Renal cortex interstitium (tissue), 11 donors: ENCODE measurements at regions not wholly inside any gene's neighbourhood (a gene's known extent, or its start where the extent isn't known, plus 50 kb on each side); places are given as distances from the start of the nearest gene placed in this dataset.

Experiments used
- DNase-seq, 11 donors: peaks; one replicate each; pipeline ENCODE4 v3.0.0-alpha.2; 2013; ENCODE audit warnings: low read depth in 9 of 11, low spot score in 4 of 11; ENCODE audit errors: extremely low read depth in 1 of 11

- DNase-seq, result no peak
These were observed 352.6 kb upstream of the TRPC7 start for GRCh38 chr5:136717917-136718316.

DNA sequence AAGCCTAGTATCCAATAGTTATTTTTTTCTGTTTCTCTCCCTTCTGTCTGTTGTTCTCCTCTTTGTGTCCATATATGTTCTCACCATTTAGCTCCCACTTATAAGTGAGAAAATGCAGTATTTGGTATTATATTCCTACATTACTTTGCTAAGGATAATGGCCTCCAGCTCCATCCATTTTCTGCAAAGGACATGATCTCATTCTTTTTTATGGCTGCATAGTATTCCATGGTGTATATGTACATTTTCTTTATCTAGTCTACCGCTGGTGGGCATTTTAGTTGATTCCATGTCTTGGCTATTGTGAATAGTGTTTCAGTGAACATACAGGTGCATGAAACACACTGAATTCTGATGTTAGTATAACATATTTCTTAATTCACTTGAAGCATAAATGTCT lies 348.9 kb upstream of the TRPC7 start:
- DNase-seq, result no peak

DNA sequence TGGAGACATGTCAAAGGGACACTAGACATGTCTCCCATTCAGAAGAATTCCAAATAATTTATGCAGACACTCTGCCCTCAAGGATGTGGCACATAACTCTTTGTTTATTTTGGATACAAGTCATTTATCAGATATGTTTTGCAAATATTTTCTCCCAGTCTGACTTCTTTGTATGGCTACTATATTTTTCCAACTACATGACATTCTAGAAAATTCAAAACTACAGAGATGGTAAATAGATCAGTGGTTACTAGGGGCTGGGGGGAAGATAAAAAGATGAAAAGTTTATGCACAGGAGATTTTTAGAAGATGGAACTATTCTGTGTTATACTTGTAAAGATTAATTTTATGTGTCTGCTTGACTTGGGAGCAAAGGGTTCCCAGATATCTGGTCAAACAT lies 347.3 kb upstream of the TRPC7 start:
- DNase-seq, result no peak

DNA sequence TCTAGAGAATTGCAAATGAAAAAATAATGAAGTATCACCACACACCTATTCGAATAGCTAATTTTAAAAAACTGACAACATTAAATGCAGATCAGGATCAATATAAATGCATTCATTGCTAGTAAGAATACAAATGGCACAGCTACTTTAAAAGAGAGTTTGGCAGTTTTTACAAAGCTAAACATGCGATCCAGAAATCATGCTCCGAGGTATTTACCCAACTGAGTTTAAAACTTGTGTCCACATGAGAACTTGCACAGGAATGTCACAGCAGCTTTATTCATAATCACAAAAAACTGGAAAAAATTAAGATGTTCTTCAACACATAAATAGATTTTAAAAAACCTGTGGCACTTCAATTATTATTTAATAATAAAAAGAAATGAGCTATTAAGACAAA lies 345.5 kb upstream of the TRPC7 start:
- no peak for DNase-seq

DNA sequence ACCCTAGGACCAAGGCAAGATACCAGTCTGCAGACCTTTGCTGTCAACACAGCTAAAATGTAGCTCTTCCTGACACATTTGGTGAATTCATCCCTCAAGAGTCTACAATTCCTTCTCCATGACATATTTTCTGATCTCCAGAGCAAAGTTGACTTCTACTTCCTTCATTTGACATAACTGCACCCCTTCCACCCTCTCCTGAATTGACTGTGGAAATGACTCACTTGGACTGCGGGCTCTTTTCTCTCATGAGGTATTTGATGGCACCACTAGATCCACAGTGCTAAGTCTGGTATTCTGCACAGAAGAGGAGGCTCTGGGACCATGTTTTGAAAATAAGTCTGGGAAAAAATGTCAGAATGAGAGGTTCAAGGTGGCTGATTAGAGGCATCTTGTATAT lies 338.4 kb upstream of the TRPC7 start:
- DNase-seq, result no peak

DNA sequence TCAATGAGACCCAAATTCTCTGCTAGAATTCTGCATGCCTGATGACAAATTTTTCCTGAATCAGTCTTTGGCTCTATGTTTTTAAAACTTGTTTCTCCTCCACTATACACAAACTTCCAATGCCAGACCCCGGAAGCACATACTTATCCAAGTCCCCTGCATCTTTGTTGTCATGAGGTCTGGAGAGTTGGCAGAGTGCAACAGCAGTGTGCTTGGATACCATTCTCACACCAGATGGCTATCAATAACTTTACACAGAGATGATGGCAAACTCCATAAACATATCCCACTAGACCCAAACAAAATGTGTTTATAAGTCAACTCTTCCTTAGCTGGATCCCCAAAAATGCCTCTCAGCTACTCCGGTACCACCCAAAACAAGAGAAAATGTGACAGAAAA lies 337.7 kb upstream of the TRPC7 start:
- DNase-seq, result no peak

- DNase-seq, result no peak
These were observed 335.8 kb upstream of the TRPC7 start for GRCh38 chr5:136701191-136701590.

- no peak for DNase-seq
These were observed 334.3 kb upstream of the TRPC7 start for GRCh38 chr5:136699651-136700050.

- DNase-seq, result no peak
These were observed 333.6 kb upstream of the TRPC7 start for GRCh38 chr5:136698970-136699369.

DNA sequence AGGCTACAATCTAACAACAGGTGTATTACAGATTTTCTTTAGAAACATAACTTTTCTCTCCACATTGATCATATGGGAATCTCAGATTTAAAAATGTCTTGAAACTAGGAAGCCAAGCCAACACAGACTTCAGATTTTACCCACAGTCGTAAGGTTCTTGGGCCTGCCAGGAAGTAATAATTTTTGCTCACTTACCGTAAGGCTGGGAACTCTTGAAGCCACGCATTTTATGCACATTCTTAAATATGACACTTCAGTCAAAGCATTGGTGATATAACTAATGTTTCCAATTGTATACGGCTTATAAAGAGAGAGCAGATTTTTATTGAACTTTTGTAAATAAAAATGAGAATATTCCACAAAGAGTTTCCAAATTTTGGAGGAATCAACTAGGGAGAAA lies 328.9 kb upstream of the TRPC7 start:
- DNase-seq, result no peak

DNA sequence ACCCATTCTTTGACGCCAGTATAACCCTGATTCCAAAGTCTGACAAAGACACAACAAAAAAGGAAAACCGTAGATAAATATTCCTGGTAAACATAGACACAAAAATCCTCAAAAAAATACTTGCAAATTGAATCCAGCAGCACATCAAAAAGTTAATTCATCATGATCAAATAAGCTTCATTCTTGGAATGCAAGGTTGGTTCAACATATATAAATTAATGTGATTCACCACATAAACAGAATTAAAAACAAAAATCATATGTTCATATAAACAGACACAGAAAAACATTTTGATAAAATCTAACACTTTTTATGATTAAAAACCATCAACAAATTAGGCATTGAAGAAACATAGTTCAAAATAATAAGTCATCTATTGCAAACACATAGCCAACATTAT lies 324.2 kb upstream of the TRPC7 start:
- no peak for DNase-seq

DNA sequence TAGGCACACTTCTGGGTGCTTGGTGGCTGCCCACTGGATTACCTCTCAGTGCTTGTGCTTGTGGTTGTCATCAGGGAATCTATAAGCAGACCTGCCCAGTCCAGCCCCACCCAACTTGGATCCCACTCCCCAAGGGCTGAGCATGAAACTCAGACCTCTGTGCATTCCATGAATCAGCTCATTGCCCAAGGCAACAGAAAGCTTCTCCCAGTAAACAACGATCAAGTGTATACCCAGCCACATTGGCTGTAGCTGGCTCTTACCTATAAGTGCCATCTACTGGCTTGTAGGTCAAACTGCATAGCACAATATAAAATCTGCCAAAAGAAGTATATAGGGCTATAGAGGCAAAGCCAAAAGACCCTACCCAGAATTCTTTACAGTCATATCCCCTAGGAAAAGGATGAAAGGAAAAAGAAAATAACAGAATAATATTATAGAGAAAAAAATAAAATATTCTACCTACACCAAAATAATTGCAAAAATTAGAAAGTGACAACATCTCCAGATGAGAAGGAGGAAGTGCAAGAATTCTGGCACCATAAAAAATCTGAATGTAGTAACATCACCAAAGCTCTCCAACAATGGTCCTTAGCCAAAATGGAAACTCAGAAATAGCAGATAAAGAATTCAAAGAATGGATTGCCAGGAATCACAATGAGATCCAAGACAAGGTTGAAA lies 321.0 kb upstream of the TRPC7 start:
- DNase-seq, result peak in 4 of 11 donors; percentile 2 to 24 (median 10)

GRCh38 chr5:136682986-136683385 lies 317.6 kb upstream of the TRPC7 start:
- DNase-seq, result no peak

GRCh38 chr5:136679233-136679632 lies 313.9 kb upstream of the TRPC7 start:
- no peak for DNase-seq

DNA sequence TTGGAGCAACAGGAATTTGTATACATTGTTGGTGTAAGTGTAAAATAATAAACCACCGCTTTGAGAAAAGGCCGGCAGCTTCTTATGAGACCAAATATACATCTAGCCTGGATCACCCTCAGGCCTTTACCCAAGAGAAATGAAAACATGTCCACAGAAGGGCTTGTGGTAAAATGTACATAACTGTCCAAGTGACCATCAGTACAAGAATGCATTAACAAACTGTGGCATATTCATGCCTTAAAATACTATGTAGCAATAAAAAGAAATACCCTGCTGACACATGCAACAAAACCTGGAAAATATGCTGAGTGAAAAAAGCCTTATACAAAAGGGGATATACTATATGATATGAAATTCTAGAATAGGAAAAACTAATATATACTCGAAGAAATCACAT lies 311.9 kb upstream of the TRPC7 start:
- no peak for DNase-seq

DNA sequence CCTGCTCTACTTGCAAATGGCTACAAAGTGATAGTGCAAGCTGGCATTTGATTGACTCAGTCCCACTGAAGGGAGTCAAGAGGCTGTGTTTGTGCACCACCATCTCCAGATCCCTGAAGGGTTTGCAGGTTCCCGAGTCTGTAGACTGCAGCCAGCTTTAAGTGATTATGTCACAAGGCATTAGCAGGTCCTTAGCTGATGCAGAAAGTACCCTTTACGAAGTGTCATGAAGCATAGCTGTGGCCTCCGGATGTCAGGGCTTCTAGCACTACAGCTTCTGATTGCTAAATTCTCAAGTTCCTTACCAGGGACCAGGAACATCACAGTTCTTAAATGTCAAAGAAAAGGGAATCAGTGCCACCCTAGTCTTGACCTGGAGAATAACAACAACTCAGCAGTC lies 311.3 kb upstream of the TRPC7 start:
- DNase-seq, result no peak

DNA sequence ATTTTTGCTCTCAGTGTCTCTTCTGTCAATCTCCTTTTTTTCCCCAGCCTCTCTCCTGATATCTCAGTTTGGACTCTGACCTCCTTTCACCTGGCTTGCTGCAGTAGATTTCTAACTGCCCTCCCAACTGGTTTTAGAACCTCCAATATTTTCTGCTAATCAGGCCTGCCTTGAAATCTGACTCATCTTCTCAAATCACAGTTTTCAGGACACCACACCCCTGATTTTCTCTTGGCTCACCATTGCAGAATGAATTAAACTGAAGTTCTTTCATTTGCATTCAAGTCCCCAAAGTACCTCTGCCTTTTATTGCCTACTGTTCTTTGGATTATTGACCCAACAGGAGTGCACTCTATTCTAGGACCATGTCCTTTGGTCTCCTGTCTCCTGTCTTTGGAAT lies 310.4 kb upstream of the TRPC7 start:
- no peak for DNase-seq

DNA sequence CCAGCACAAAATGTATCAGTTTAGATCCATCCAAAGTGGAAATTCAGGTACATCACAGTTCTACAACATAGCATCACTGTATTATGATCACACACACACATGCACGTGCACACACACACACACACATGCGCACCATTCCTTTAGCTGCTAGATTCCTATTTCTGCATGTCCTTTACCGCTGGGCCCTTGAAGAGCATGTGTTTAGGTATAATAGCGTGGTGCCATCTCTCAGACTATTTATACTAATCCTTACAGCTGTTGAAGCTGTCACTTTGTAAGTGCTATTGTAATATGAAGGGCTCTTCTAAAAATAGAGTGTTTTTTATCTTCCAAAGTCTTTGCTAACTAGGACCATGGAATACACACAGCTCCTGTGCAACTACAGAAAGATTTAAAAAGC lies 308.8 kb upstream of the TRPC7 start:
- no peak for DNase-seq

DNA sequence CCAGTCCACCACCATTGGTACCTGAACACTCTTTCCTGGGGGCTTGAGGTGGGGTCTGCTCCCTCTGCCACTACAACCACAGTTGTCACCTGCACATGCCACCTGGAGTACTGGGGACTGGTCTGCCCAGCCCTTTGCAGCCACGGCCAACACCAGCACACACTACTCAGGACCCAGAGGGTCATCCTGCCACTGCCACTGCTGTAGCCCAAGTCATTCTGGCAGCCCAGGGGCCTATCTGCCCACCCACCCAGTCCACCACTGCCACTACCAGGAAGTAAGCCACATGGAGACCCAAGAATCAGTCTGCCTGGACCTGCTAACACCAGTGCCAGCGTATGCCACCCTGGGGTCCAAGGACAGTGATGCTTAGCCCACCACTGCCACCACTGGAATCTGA lies 302.4 kb upstream of the TRPC7 start:
- no peak for DNase-seq

GRCh38 chr5:136666970-136667620 lies 301.8 kb upstream of the TRPC7 start:
- no peak for DNase-seq

DNA sequence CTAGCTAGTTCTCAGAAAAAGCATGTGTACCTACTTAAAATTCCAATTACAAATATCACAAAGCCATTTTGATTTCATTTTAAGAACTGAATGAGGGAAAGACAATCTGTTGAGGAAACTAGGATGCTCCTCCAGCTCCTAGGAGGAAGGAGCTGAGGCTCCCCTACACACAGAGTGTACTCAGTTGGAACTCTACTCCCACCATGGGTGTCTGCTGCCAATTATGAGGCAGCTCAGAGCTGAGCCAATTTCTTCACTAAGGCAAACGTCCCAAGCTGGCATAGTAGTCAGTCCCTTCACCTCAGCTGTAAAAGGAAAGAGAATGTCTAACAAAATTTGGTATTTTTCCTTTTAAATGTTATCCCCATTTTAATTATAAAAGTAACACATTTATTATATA lies 300.0 kb upstream of the TRPC7 start:
- no peak for DNase-seq
